Calu3 (cell line): ENCODE measurements at regions not wholly inside any gene's neighbourhood (a gene's known extent, or its start where the extent isn't known, plus 50 kb on each side); places are given as distances from the start of the nearest gene placed in this dataset.

Source experiments
- BruUV-seq: library from RNA; stranded (reverse); fragments of 400-500 nt; replicated peaks from 2 replicates; lab custom pipeline; 2021; lab: Mats Ljungman, UMichigan
- CTCF ChIA-PET: fragments of 300-600 bp; sonication (Branson Sonifier 250); formaldehyde crosslinking; loops from one replicate; lab custom pipeline; 2022; ENCODE audit warnings: antibody characterized with exemption; lab: Charles Lee
- DNase-seq: peaks from one replicate; pipeline ENCODE4 v3.0.0; 2022
- H3K27ac Mint-ChIP-seq: one replicate; pipeline ENCODE4 v1.8.0; 2022; ENCODE audit warnings: mixed read lengths; ENCODE audit not compliant: unreplicated experiment
- H3K27me3 Mint-ChIP-seq: one replicate; pipeline ENCODE4 v1.8.0; 2022; ENCODE audit warnings: mixed read lengths; ENCODE audit not compliant: unreplicated experiment
- H3K36me3 Mint-ChIP-seq: one replicate; pipeline ENCODE4 v1.8.0; 2022; ENCODE audit warnings: mild to moderate bottlenecking, moderate library complexity, mixed read lengths; ENCODE audit not compliant: insufficient read depth, unreplicated experiment
- H3K4me1 Mint-ChIP-seq: one replicate; pipeline ENCODE4 v1.8.0; 2022; ENCODE audit warnings: mild to moderate bottlenecking, low read depth, mixed read lengths; ENCODE audit not compliant: unreplicated experiment
- H3K4me3 Mint-ChIP-seq: one replicate; pipeline ENCODE4 v1.8.0; 2022; ENCODE audit warnings: mild to moderate bottlenecking, low read depth, moderate library complexity, mixed read lengths; ENCODE audit not compliant: unreplicated experiment
- H3K9me3 Mint-ChIP-seq: one replicate; pipeline ENCODE4 v1.8.0; 2022; ENCODE audit warnings: low read depth, mixed read lengths; ENCODE audit not compliant: unreplicated experiment
- CTCF ChIP-seq: fragments of 200-600 bp; IDR thresholded peaks from one replicate; pipeline ENCODE4 v1.8.0; 2022; ENCODE audit warnings: antibody characterized with exemption; ENCODE audit not compliant: unreplicated experiment
- intact Hi-C: fragments of 100-400 bp; cut with micrococcal nuclease; formaldehyde crosslinking; loops from one replicate; pipeline ENCODE4 v1.10.0; 2022; ENCODE audit not compliant: unreplicated experiment

- TF ChIP-seq CTCF: no peak
- Mint-ChIP-seq H3K4me1 (peaks cover 8% of the 10 kb centered on the region), H3K27ac (no peak overlapping the region), H3K36me3 (no peaks in the 10 kb centered on the region), H3K27me3 (no peaks in the 10 kb centered on the region), H3K4me3 (no peak overlapping the region), H3K9me3 (no peaks in the 10 kb centered on the region)
- CTCF ChIA-PET: interaction anchor here (0.7 kb wide), 1 partner anchor 9 kb away, joined by 3 read pairs; no protein-coding TSS in a partner anchor
- DNase-seq: peak; percentile 2
- intact Hi-C loops: no loop called here
- no TSS peak for BruUV-seq
Measured at GRCh38 chr9:82168585-82168984, 180.0 kb downstream of the SPATA31D1 start.

DNA sequence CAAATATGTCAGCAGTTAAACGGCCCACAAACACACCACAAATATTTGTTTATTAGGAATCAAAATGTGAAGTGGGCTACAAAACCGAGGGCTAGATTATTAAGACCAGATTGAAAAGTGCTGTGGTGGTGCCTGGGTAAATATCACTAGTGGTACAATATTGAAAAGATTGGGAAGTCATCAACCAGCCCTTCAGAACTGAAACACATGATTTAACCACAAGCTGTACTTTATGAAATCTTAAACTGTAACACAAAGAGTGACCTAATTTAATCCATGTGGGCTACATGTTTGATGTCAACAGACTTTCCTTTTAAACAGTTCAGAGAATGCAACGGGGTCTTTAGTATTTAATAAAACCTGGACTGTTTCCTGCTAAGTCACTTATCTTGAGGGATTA, 182.3 kb downstream of the SPATA31D1 start:
- intact Hi-C loops: no loop called here
- BruUV-seq: no TSS peak
- TF ChIP-seq CTCF: no peak
- Mint-ChIP-seq H3K27me3 (no peaks in the 10 kb centered on the region), H3K4me3 (no peak overlapping the region), H3K27ac (no peak overlapping the region), H3K9me3 (no peaks in the 10 kb centered on the region), H3K4me1 (peaks cover 8% of the 10 kb centered on the region), H3K36me3 (no peaks in the 10 kb centered on the region)
- CTCF ChIA-PET: interaction anchor here (0.7 kb wide), 1 partner anchor 1373 kb away, joined by 3 read pairs; no protein-coding TSS in a partner anchor
- no peak for DNase-seq

- intact Hi-C loops: no loop called here
- Mint-ChIP-seq H3K4me1 (peaks cover 8% of the 10 kb centered on the region), H3K36me3 (no peaks in the 10 kb centered on the region), H3K4me3 (no peak overlapping the region), H3K27ac (no peak overlapping the region), H3K9me3 (no peaks in the 10 kb centered on the region), H3K27me3 (no peaks in the 10 kb centered on the region)
- CTCF ChIA-PET: interaction anchor here (0.7 kb wide), 1 partner anchor 1373 kb away, joined by 3 read pairs; no protein-coding TSS in a partner anchor
- no peak for TF ChIP-seq CTCF
- no TSS peak for BruUV-seq
- DNase-seq: no peak
Measured at GRCh38 chr9:82171271-82171670, 182.7 kb downstream of the SPATA31D1 start.

- H3K4me1 Mint-ChIP-seq: no peaks in the 10 kb centered on the region
- no peaks in the 10 kb centered on the region for H3K27me3 Mint-ChIP-seq
- no peak for DNase-seq
- H3K4me3 Mint-ChIP-seq: no peak overlapping the region
- no peaks in the 10 kb centered on the region for H3K9me3 Mint-ChIP-seq
- no TSS peak for BruUV-seq
- no peak for TF ChIP-seq CTCF
- no peaks in the 10 kb centered on the region for H3K36me3 Mint-ChIP-seq
- H3K27ac Mint-ChIP-seq: no peak overlapping the region
- intact Hi-C loops: no loop called here
- CTCF ChIA-PET: no interaction called here
Measured at GRCh38 chr9:82180711-82181110, 192.1 kb downstream of the SPATA31D1 start.
